ENCODE measurements at regions not wholly inside any gene's neighbourhood (a gene's known extent, or its start where the extent isn't known, plus 50 kb on each side); places are given as distances from the start of the nearest gene placed in this dataset.

- ChIA-PET CTCF (no interaction called here), POLR2A (no interaction called here)
- H3K4me1 ChIP-seq (ENCODE audit: control insufficient read depth in 2 of 2, insufficient read depth in 2 of 2, low read length in 2 of 2) = no peaks in the 10 kb centered on the region
- no peak overlapping the region for H3K4me3 ChIP-seq (ENCODE audit: control extremely low read depth in 1 of 5, extremely low read depth in 1 of 5, insufficient read depth in 1 of 5, low read depth in 2 of 5, low read length in 4 of 5)
- no peak for ATAC-seq (ENCODE audit: low read depth)
- Mint-ChIP-seq H3K27ac (no peak overlapping the region), H3K4me3 (no peak overlapping the region), H3K4me1 (no peaks in the 10 kb centered on the region), H3K27me3 (no peaks in the 10 kb centered on the region), H3K9me3 (ENCODE audit: insufficient read depth) (no peaks in the 10 kb centered on the region)
- no peaks in the 10 kb centered on the region for H3K36me3 ChIP-seq (replicated peaks in 1 of 2; ENCODE audit: control extremely low read depth in 1 of 2, control insufficient read depth in 1 of 2, extremely low read depth in 1 of 2, insufficient read depth in 2 of 2, low read length in 1 of 2)
- no peak for DNase-seq
- H3K4me2 ChIP-seq (replicated peaks; ENCODE audit: low read depth, low read length, poor library complexity, severe bottlenecking) = no peak overlapping the region
- H3K27ac ChIP-seq (ENCODE audit: low read length in 2 of 2) = no peak overlapping the region
- no peaks in the 10 kb centered on the region for H3K79me2 ChIP-seq (ENCODE audit: control insufficient read depth, insufficient read depth, low read length)
- H3K27me3 ChIP-seq (replicated peaks in 1 of 4; ENCODE audit: control extremely low read depth in 1 of 4, control insufficient read depth in 3 of 4, insufficient read depth in 4 of 4, low read length in 3 of 4) = no peaks in the 10 kb centered on the region
- intact Hi-C loops (cut with micrococcal nuclease) = no loop called here
- H2AFZ ChIP-seq (ENCODE audit: insufficient read depth, low read depth, low read length, poor library complexity, severe bottlenecking) = no peak overlapping the region
- H4K20me1 ChIP-seq (ENCODE audit: control insufficient read depth, insufficient read depth, low read length, poor library complexity, severe bottlenecking) = no peaks in the 10 kb centered on the region
- peaks cover 0 to 59% (median 0%) of the 10 kb centered on the region in 3 donors for H3K9me3 ChIP-seq (ENCODE audit: control extremely low read depth in 1 of 3, control insufficient read depth in 2 of 3, insufficient read depth in 1 of 3, low read length in 2 of 3)
- TF ChIP-seq CTCF (IDR thresholded peaks at IDR 0.05) = no peak
- TF ChIP-seq EZH2 (IDR thresholded peaks at IDR 0.05; ENCODE audit: borderline replicate concordance, insufficient read depth, low read depth, low read length, poor library complexity, severe bottlenecking) = no peak
- H3K9ac ChIP-seq (ENCODE audit: low read length) = no peak overlapping the region
- WGBS (ENCODE audit: insufficient coverage) = 82% methylated on average over 8 of the region's 10 CpGs
Measured at GRCh38 chr5:3217114-3217513, 378.5 kb upstream of the IRX1 start.

- Mint-ChIP-seq H3K9me3 (ENCODE audit: insufficient read depth) (no peaks in the 10 kb centered on the region), H3K27me3 (no peaks in the 10 kb centered on the region), H3K27ac (no peak overlapping the region), H3K4me1 (no peaks in the 10 kb centered on the region), H3K4me3 (no peak overlapping the region)
- 63% methylated on average over 3 of the region's 7 CpGs for WGBS (ENCODE audit: insufficient coverage)
- Histone ChIP-seq H3K4me1 (ENCODE audit: control insufficient read depth in 2 of 2, insufficient read depth in 2 of 2, low read length in 2 of 2) (no peaks in the 10 kb centered on the region), H3K4me3 (ENCODE audit: control extremely low read depth in 1 of 5, extremely low read depth in 1 of 5, insufficient read depth in 1 of 5, low read depth in 2 of 5, low read length in 4 of 5) (no peak overlapping the region), H3K9me3 (ENCODE audit: control extremely low read depth in 1 of 3, control insufficient read depth in 2 of 3, insufficient read depth in 1 of 3, low read length in 2 of 3) (peaks cover 0 to 56% (median 0%) of the 10 kb centered on the region in 3 donors), H3K9ac (ENCODE audit: low read length) (no peak overlapping the region), H3K27ac (ENCODE audit: low read length in 2 of 2) (no peak overlapping the region), H4K20me1 (ENCODE audit: control insufficient read depth, insufficient read depth, low read length, poor library complexity, severe bottlenecking) (no peaks in the 10 kb centered on the region), H3K27me3 (replicated peaks in 1 of 4; ENCODE audit: control extremely low read depth in 1 of 4, control insufficient read depth in 3 of 4, insufficient read depth in 4 of 4, low read length in 3 of 4) (no peaks in the 10 kb centered on the region), H3K4me2 (replicated peaks; ENCODE audit: low read depth, low read length, poor library complexity, severe bottlenecking) (no peak overlapping the region), H3K79me2 (ENCODE audit: control insufficient read depth, insufficient read depth, low read length) (no peaks in the 10 kb centered on the region), H3K36me3 (replicated peaks in 1 of 2; ENCODE audit: control extremely low read depth in 1 of 2, control insufficient read depth in 1 of 2, extremely low read depth in 1 of 2, insufficient read depth in 2 of 2, low read length in 1 of 2) (no peaks in the 10 kb centered on the region), H2AFZ (ENCODE audit: insufficient read depth, low read depth, low read length, poor library complexity, severe bottlenecking) (no peak overlapping the region)
- ATAC-seq (ENCODE audit: low read depth) = no peak
- intact Hi-C loops (cut with micrococcal nuclease) = no loop called here
- ChIA-PET POLR2A (no interaction called here), CTCF (no interaction called here)
- no peak for TF ChIP-seq EZH2 (IDR thresholded peaks at IDR 0.05; ENCODE audit: borderline replicate concordance, insufficient read depth, low read depth, low read length, poor library complexity, severe bottlenecking)
- TF ChIP-seq CTCF (IDR thresholded peaks at IDR 0.05) = no peak
- DNase-seq = no peak
Measured at GRCh38 chr5:3216386-3216785, 379.2 kb upstream of the IRX1 start.
